Stimulated activated CD4-positive, alpha-beta T cell treated with anti-CD3 and anti-CD28 coated beads, Interleukin-12 subunit alpha, Interleukin-12 subunit beta, amount 100 ng/mL, for 48 hours (primary cell): ENCODE measurements at regions not wholly inside any gene's neighbourhood (a gene's known extent, or its start where the extent isn't known, plus 50 kb on each side); places are given as distances from the start of the nearest gene placed in this dataset.
"Not testable (repeated sequence)": the region's sequence is repeated elsewhere in the genome, so short reads cannot be mapped to it uniquely, and the experiment has no call there.

Experiments used
- DNase-seq, 3 donors: peaks; one replicate each; pipeline ENCODE4 v3.0.0-alpha.2; 2020; ENCODE audit warnings: low read depth in 2 of 3, low spot score in 1 of 3

GRCh38 chr6:170046791-170047626 lies 243.9 kb downstream of the DLL1 start:
- no peak for DNase-seq

GRCh38 chr6:170045981-170046667 lies 244.8 kb downstream of the DLL1 start:
- DNase-seq: no peak

- no peak for DNase-seq
Measured at GRCh38 chr6:170045563-170045960, 245.3 kb downstream of the DLL1 start.

- DNase-seq: no peak
Measured at GRCh38 chr6:170044836-170045562, 245.9 kb downstream of the DLL1 start.

GRCh38 chr6:170043881-170044790 lies 246.7 kb downstream of the DLL1 start:
- no peak for DNase-seq

GRCh38 chr6:170043150-170043819 lies 247.6 kb downstream of the DLL1 start:
- DNase-seq: no peak

- no peak for DNase-seq
Measured at GRCh38 chr6:170042596-170043118, 248.2 kb downstream of the DLL1 start.

GRCh38 chr6:170042123-170042522 lies 248.8 kb downstream of the DLL1 start:
- no peak for DNase-seq

- no peak for DNase-seq
Measured at GRCh38 chr6:170041526-170041925, 249.4 kb downstream of the DLL1 start.

GRCh38 chr6:170040906-170041305 lies 250.0 kb downstream of the DLL1 start:
- DNase-seq: no peak

- DNase-seq: no peak
Measured at GRCh38 chr6:170040115-170040500, 250.8 kb downstream of the DLL1 start.

GRCh38 chr6:170039156-170040114 lies 251.4 kb downstream of the DLL1 start:
- DNase-seq: no peak

GRCh38 chr6:170038708-170039107 lies 252.2 kb downstream of the DLL1 start:
- DNase-seq: no peak

- DNase-seq: no peak
Measured at GRCh38 chr6:170038251-170038650, 252.6 kb downstream of the DLL1 start.

- DNase-seq: no peak
Measured at GRCh38 chr6:170037541-170038250, 253.2 kb downstream of the DLL1 start.

- no peak for DNase-seq
Measured at GRCh38 chr6:170036916-170037315, 254.0 kb downstream of the DLL1 start.

GRCh38 chr6:170036367-170036766 lies 254.5 kb downstream of the DLL1 start:
- DNase-seq: not testable (repeated sequence)

- DNase-seq: no peak
Measured at GRCh38 chr6:170035901-170036304, 255.0 kb downstream of the DLL1 start.
